ENCODE measurements at regions not wholly inside any gene's neighbourhood (a gene's known extent, or its start where the extent isn't known, plus 50 kb on each side); places are given as distances from the start of the nearest gene placed in this dataset.

GRCh38 chr9:99557816-99558215, 263.9 kb upstream of the NR4A3 start:
- DNase-seq: no peak

- DNase-seq: no peak
Measured at GRCh38 chr9:99559776-99560175, 261.9 kb upstream of the NR4A3 start.

- no peak for DNase-seq
Measured at GRCh38 chr9:99560561-99560960, 261.1 kb upstream of the NR4A3 start.

- DNase-seq: peak; percentile 13
Measured at GRCh38 chr9:99561509-99561917, 260.2 kb upstream of the NR4A3 start.

GRCh38 chr9:99561961-99562565, 259.6 kb upstream of the NR4A3 start:
- no peak for DNase-seq

- DNase-seq: no peak
Measured at GRCh38 chr9:99563364-99563763, 258.3 kb upstream of the NR4A3 start.

GRCh38 chr9:99565203-99565602, 256.5 kb upstream of the NR4A3 start:
- no peak for DNase-seq

GRCh38 chr9:99567436-99567835, 254.2 kb upstream of the NR4A3 start:
- DNase-seq: no peak

GRCh38 chr9:99569840-99570239, 251.8 kb upstream of the NR4A3 start:
- no peak for DNase-seq

- no peak for DNase-seq
Measured at GRCh38 chr9:99572567-99572966, 249.1 kb upstream of the NR4A3 start.

- no peak for DNase-seq
Measured at GRCh38 chr9:99573085-99573484, 248.6 kb upstream of the NR4A3 start.

GRCh38 chr9:99573886-99574285, 247.8 kb upstream of the NR4A3 start:
- no peak for DNase-seq

GRCh38 chr9:99576002-99576401, 245.7 kb upstream of the NR4A3 start:
- DNase-seq: no peak

GRCh38 chr9:99576876-99577275, 244.8 kb upstream of the NR4A3 start:
- DNase-seq: no peak

- DNase-seq: no peak
Measured at GRCh38 chr9:99577351-99577750, 244.3 kb upstream of the NR4A3 start.

GRCh38 chr9:99578666-99579065, 243.0 kb upstream of the NR4A3 start:
- DNase-seq: no peak

- no peak for DNase-seq
Measured at GRCh38 chr9:99579964-99580363, 241.7 kb upstream of the NR4A3 start.

GRCh38 chr9:99582814-99583213, 238.9 kb upstream of the NR4A3 start:
- no peak for DNase-seq

GRCh38 chr9:99588299-99588698, 233.4 kb upstream of the NR4A3 start:
- no peak for DNase-seq

GRCh38 chr9:99588747-99589146, 232.9 kb upstream of the NR4A3 start:
- DNase-seq: no peak

- no peak for DNase-seq
Measured at GRCh38 chr9:99590410-99590809, 231.3 kb upstream of the NR4A3 start.

GRCh38 chr9:99590840-99591239, 230.8 kb upstream of the NR4A3 start:
- DNase-seq: no peak

- DNase-seq: no peak
Measured at GRCh38 chr9:99591770-99592169, 229.9 kb upstream of the NR4A3 start.

- DNase-seq: no peak
Measured at GRCh38 chr9:99592834-99593574, 228.7 kb upstream of the NR4A3 start.

- no peak for DNase-seq
Measured at GRCh38 chr9:99593610-99594009, 228.1 kb upstream of the NR4A3 start.
